D341Med (cell line): ENCODE measurements at regions not wholly inside any gene's neighbourhood (a gene's known extent, or its start where the extent isn't known, plus 50 kb on each side); places are given as distances from the start of the nearest gene placed in this dataset.
"Not testable (repeated sequence)": the region's sequence is repeated elsewhere in the genome, so short reads cannot be mapped to it uniquely, and the experiment has no call there.

Experiments used
- DNase-seq: peaks from one replicate; pipeline ENCODE4 v3.0.0; 2012; ENCODE audit warnings: low spot score

GRCh38 chr3:16077146-16077545, 97.3 kb upstream of the GALNT15 start:
- not testable (repeated sequence) for DNase-seq

GRCh38 chr3:16077681-16078080, 96.8 kb upstream of the GALNT15 start:
- DNase-seq, result not testable (repeated sequence)

GRCh38 chr3:16079519-16079918, 95.0 kb upstream of the GALNT15 start:
- DNase-seq, result no peak

- DNase-seq, result no peak
Measured at GRCh38 chr3:16081661-16082060, 92.8 kb upstream of the GALNT15 start.

GRCh38 chr3:16084887-16085286, 89.6 kb upstream of the GALNT15 start:
- DNase-seq, result no peak

- no peak for DNase-seq
Measured at GRCh38 chr3:16085410-16085809, 89.1 kb upstream of the GALNT15 start.

- DNase-seq, result no peak
Measured at GRCh38 chr3:16085884-16086608, 88.4 kb upstream of the GALNT15 start.

- no peak for DNase-seq
Measured at GRCh38 chr3:16086690-16087089, 87.8 kb upstream of the GALNT15 start.

- DNase-seq, result no peak
Measured at GRCh38 chr3:16088496-16088895, 86.0 kb upstream of the GALNT15 start.

GRCh38 chr3:16089521-16089920, 85.0 kb upstream of the GALNT15 start:
- no peak for DNase-seq

- DNase-seq, result no peak
Measured at GRCh38 chr3:16090024-16090423, 84.5 kb upstream of the GALNT15 start.

- DNase-seq, result no peak
Measured at GRCh38 chr3:16090706-16091105, 83.8 kb upstream of the GALNT15 start.

GRCh38 chr3:16092923-16093322, 81.6 kb upstream of the GALNT15 start:
- no peak for DNase-seq

GRCh38 chr3:16101295-16102186, 72.9 kb upstream of the GALNT15 start:
- DNase-seq, result no peak

- DNase-seq, result no peak
Measured at GRCh38 chr3:16102187-16102561, 72.3 kb upstream of the GALNT15 start.

- DNase-seq, result no peak
Measured at GRCh38 chr3:16102905-16103364, 71.5 kb upstream of the GALNT15 start.

GRCh38 chr3:16103472-16103871, 71.0 kb upstream of the GALNT15 start:
- no peak for DNase-seq

GRCh38 chr3:16104156-16104555, 70.3 kb upstream of the GALNT15 start:
- no peak for DNase-seq

- no peak for DNase-seq
Measured at GRCh38 chr3:16106050-16106449, 68.4 kb upstream of the GALNT15 start.

- DNase-seq, result no peak
Measured at GRCh38 chr3:16108424-16108823, 66.1 kb upstream of the GALNT15 start.

GRCh38 chr3:16109929-16110328, 64.6 kb upstream of the GALNT15 start:
- no peak for DNase-seq

GRCh38 chr3:16112910-16113504, 61.5 kb upstream of the GALNT15 start:
- no peak for DNase-seq

- no peak for DNase-seq
Measured at GRCh38 chr3:16113704-16114103, 60.8 kb upstream of the GALNT15 start.
